ENCODE measurements at regions not wholly inside any gene's neighbourhood (a gene's known extent, or its start where the extent isn't known, plus 50 kb on each side); places are given as distances from the start of the nearest gene placed in this dataset.

GRCh38 chr9:105069696-105070095, 141.7 kb upstream of the ABCA1 start:
- ChIA-PET POLR2A (no interaction called here), CTCF (no interaction called here)
- DNase-seq (ENCODE audit: extremely low spot score) = no peak
- TF ChIP-seq, protein P1, sequence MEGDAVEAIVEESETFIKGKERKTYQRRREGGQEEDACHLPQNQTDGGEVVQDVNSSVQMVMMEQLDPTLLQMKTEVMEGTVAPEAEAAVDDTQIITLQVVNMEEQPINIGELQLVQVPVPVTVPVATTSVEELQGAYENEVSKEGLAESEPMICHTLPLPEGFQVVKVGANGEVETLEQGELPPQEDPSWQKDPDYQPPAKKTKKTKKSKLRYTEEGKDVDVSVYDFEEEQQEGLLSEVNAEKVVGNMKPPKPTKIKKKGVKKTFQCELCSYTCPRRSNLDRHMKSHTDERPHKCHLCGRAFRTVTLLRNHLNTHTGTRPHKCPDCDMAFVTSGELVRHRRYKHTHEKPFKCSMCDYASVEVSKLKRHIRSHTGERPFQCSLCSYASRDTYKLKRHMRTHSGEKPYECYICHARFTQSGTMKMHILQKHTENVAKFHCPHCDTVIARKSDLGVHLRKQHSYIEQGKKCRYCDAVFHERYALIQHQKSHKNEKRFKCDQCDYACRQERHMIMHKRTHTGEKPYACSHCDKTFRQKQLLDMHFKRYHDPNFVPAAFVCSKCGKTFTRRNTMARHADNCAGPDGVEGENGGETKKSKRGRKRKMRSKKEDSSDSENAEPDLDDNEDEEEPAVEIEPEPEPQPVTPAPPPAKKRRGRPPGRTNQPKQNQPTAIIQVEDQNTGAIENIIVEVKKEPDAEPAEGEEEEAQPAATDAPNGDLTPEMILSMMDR (IDR thresholded peaks at IDR 0.05; ENCODE audit: control extremely low read depth, extremely low read depth, low read depth, missing control alignments) = no peak

DNA sequence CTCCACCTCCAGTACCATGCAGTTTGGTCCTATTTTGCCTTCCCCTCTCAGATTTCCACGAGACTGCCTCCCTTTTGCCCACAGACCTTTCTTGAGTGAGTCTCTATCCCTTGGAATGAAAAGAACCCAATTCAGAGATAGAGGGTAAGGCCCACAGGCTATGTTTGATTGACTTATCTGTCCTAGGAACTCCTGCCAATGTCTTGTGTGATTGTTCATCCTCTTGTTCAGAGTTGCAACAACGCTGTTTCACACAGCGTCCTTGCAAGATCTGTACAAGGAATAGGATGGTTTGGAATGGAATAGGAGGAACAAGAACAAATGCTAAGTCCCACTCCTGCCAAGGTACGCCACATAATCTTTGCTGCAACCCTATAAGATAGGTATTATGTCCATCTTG, 142.2 kb upstream of the ABCA1 start:
- POLR2A ChIA-PET = no interaction called here
- CTCF ChIA-PET = interaction anchor here (1.1 kb wide), 1 partner anchor 8 kb away, joined by 3 read pairs; no protein-coding TSS in a partner anchor
- no peak for DNase-seq (ENCODE audit: extremely low spot score)
- TF ChIP-seq, protein P1 (IDR thresholded peaks at IDR 0.05; ENCODE audit: control extremely low read depth, extremely low read depth, low read depth, missing control alignments) = no peak

GRCh38 chr9:105072476-105072875, 144.5 kb upstream of the ABCA1 start:
- TF ChIP-seq, protein P1 (IDR thresholded peaks at IDR 0.05; ENCODE audit: control extremely low read depth, extremely low read depth, low read depth, missing control alignments) = no peak
- no peak for DNase-seq (ENCODE audit: extremely low spot score)
- POLR2A ChIA-PET = no interaction called here
- CTCF ChIA-PET = interaction anchor here (1.3 kb wide), 1 partner anchor 21 kb away, joined by 3 read pairs; no protein-coding TSS in a partner anchor

DNA sequence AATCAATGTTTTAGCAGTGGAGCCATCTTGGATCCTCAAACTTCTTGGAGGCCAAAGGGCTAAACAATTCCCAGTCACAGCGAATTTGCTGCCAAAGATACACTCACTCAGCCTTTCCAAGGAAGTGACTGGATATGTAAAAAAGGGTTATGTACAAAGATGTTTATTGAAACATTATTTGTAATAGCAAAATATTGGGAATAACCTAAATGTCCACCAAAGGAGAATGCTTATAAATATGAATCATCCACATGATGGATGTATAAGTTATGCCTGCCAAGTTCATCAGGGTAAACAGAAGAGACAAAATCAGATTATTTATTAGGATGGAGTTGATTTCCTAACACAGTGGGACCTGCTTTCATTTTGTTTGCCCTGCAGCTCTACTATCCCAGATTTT, 145.2 kb upstream of the ABCA1 start:
- TF ChIP-seq, protein P1 (IDR thresholded peaks at IDR 0.05; ENCODE audit: control extremely low read depth, extremely low read depth, low read depth, missing control alignments) = no peak
- no peak for DNase-seq (ENCODE audit: extremely low spot score)
- POLR2A ChIA-PET = no interaction called here
- CTCF ChIA-PET = interaction anchor here (1.3 kb wide), 1 partner anchor 20 kb away, joined by 3 read pairs; no protein-coding TSS in a partner anchor

DNA sequence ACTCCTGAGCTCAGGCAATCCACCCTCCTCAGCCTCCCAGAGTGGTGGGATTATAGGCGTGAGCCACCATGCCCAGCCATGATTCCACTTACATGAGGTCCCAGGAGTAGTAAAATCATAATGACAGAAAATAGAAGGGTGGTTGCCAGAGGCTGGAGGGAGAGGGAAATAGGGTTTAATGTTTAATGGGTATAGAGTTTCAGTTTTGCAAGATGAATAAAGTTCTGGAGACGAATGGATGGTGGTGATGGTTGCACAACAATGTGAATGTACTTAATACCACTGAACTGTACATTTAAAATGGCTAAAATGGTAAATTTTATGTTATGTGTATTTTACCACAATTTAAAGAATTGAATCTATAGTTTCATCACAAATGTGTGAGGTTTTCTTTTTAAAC, 146.5 kb upstream of the ABCA1 start:
- no peak for DNase-seq (ENCODE audit: extremely low spot score)
- TF ChIP-seq, protein P1 (IDR thresholded peaks at IDR 0.05; ENCODE audit: control extremely low read depth, extremely low read depth, low read depth, missing control alignments) = no peak
- ChIA-PET POLR2A (no interaction called here), CTCF (no interaction called here)

DNA sequence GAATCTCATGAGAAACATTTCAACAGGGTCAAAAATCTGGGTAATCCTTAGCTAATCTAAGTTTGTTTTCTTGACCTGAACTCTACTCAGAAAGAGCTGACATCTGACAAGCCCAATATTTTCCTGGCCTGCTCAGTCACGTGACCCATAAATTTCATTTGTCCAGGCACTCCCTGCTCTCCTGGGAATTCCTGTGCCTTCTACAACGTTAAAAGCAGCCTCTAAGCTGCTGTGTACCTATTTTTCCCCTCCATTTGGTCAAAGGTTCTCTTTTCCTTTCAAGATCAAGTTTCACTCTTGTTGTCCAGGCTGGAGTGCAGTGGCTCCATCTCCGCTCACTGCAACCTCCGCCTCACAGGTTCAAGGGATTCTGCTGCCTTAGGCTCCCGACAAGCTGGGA, 148.8 kb upstream of the ABCA1 start:
- ChIA-PET POLR2A (no interaction called here), CTCF (interaction anchor here (1.1 kb wide), 1 partner anchor 10 kb away, joined by 3 read pairs; no protein-coding TSS in a partner anchor)
- no peak for DNase-seq (ENCODE audit: extremely low spot score)
- TF ChIP-seq, protein P1 (IDR thresholded peaks at IDR 0.05; ENCODE audit: control extremely low read depth, extremely low read depth, low read depth, missing control alignments) = no peak

- TF ChIP-seq, protein P1 (IDR thresholded peaks at IDR 0.05; ENCODE audit: control extremely low read depth, extremely low read depth, low read depth, missing control alignments) = no peak
- ChIA-PET CTCF (no interaction called here), POLR2A (no interaction called here)
- no peak for DNase-seq (ENCODE audit: extremely low spot score)
Observed at GRCh38 chr9:105079457-105079856, 151.5 kb upstream of the ABCA1 start.

Data from GM10248 (cell line).